Umbilical cord (tissue), 1 donor: ENCODE measurements at regions not wholly inside any gene's neighbourhood (a gene's known extent, or its start where the extent isn't known, plus 50 kb on each side); places are given as distances from the start of the nearest gene placed in this dataset.
A peak's percentile ranks its signal among the peaks of the same experiment; 100 is the strongest.
"Not testable (repeated sequence)": the region's sequence is repeated elsewhere in the genome, so short reads cannot be mapped to it uniquely, and the experiment has no call there.

ENCODE experiments used
- DNase-seq: peaks from one replicate; pipeline ENCODE4 v3.0.0-alpha.2; 2015; ENCODE audit warnings: low spot score

GRCh38 chr14:87059060-87059839, 933.7 kb downstream of the GALC start:
- peak; percentile 33 for DNase-seq

GRCh38 chr14:87055007-87055406, 938.0 kb downstream of the GALC start:
- no peak for DNase-seq

- DNase-seq, result no peak
Observed at GRCh38 chr14:87052646-87053225, 940.2 kb downstream of the GALC start.

- DNase-seq, result no peak
Observed at GRCh38 chr14:87050421-87050820, 942.6 kb downstream of the GALC start.

- no peak for DNase-seq
Observed at GRCh38 chr14:87049950-87050349, 943.0 kb downstream of the GALC start.

- no peak for DNase-seq
Observed at GRCh38 chr14:87046960-87047359, 946.0 kb downstream of the GALC start.

- no peak for DNase-seq
Observed at GRCh38 chr14:87045956-87046355, 947.0 kb downstream of the GALC start.

- no peak for DNase-seq
Observed at GRCh38 chr14:87045246-87045645, 947.7 kb downstream of the GALC start.

GRCh38 chr14:87044807-87045206, 948.2 kb downstream of the GALC start:
- DNase-seq, result no peak

GRCh38 chr14:87043667-87044200, 949.2 kb downstream of the GALC start:
- DNase-seq, result no peak

- no peak for DNase-seq
Observed at GRCh38 chr14:87042354-87042753, 950.6 kb downstream of the GALC start.

- DNase-seq, result peak; percentile 10
Observed at GRCh38 chr14:87041290-87042020, 951.5 kb downstream of the GALC start.

GRCh38 chr14:87034680-87035079, 958.3 kb downstream of the GALC start:
- DNase-seq, result no peak

- DNase-seq, result no peak
Observed at GRCh38 chr14:87030197-87030596, 962.8 kb downstream of the GALC start.

- not testable (repeated sequence) for DNase-seq
Observed at GRCh38 chr14:87020106-87020505, 972.9 kb downstream of the GALC start.

- no peak for DNase-seq
Observed at GRCh38 chr14:87018294-87018693, 974.7 kb downstream of the GALC start.

GRCh38 chr14:87017335-87017734, 975.6 kb downstream of the GALC start:
- no peak for DNase-seq

- no peak for DNase-seq
Observed at GRCh38 chr14:87014856-87015255, 978.1 kb downstream of the GALC start.

- no peak for DNase-seq
Observed at GRCh38 chr14:87013583-87013982, 979.4 kb downstream of the GALC start.

GRCh38 chr14:87008965-87009364, 984.0 kb downstream of the GALC start:
- DNase-seq, result no peak

GRCh38 chr14:87005280-87005679, 987.7 kb downstream of the GALC start:
- no peak for DNase-seq

GRCh38 chr14:87002776-87003175, 990.2 kb downstream of the GALC start:
- DNase-seq, result peak; percentile 6
